RPMI8226 (cell line): ENCODE measurements at regions not wholly inside any gene's neighbourhood (a gene's known extent, or its start where the extent isn't known, plus 50 kb on each side); places are given as distances from the start of the nearest gene placed in this dataset.
"Not testable (repeated sequence)": the region's sequence is repeated elsewhere in the genome, so short reads cannot be mapped to it uniquely, and the experiment has no call there.

Experiments
- DNase-seq: peaks from one replicate; pipeline ENCODE4 v3.0.0-alpha.2; 2015

GRCh38 chr5:177857642-177858200 is 75.0 kb upstream of the FAM153A start:
- DNase-seq, result not testable (repeated sequence)

GRCh38 chr5:177856474-177856873 is 73.8 kb upstream of the FAM153A start:
- DNase-seq, result not testable (repeated sequence)

DNA sequence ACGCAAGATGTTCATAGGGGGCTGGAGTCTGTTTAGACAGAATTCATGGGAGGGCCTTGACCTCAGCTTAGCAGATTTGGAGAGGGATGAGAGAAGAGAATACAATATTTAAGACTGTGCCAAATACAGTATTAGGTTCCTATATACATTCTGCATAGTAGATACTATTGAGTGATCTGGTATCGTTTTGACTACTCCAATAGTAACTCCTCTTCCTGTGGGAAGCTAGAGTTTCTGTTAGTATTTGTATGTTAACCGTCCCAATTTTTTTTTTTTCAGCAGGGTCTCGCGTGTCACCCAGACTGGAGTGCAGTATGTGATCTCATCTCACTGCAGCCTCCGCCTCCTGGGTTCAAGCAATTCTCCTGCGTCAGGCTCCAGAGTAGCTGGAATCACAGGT is 65.2 kb upstream of the FAM153A start:
- not testable (repeated sequence) for DNase-seq

DNA sequence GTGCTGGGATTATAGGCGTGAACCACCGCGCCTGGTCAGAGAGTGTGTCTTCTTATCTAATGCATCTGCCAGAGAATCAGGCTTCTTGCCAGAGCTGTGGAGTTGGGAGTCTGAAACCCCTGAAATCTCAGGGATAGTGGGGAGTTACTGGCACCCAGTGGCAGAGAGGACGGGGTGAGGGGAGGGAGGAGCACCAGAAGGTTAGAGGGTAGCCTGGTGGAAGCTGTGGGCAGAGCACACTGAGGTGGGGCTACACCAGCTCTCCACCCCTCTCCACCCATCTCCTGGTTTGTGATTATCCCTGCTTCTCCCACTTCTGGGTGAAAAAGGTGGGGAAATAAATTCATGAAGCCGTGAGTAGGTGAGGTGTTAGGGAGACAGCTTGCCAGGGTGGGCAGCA is 63.9 kb upstream of the FAM153A start:
- not testable (repeated sequence) for DNase-seq

DNA sequence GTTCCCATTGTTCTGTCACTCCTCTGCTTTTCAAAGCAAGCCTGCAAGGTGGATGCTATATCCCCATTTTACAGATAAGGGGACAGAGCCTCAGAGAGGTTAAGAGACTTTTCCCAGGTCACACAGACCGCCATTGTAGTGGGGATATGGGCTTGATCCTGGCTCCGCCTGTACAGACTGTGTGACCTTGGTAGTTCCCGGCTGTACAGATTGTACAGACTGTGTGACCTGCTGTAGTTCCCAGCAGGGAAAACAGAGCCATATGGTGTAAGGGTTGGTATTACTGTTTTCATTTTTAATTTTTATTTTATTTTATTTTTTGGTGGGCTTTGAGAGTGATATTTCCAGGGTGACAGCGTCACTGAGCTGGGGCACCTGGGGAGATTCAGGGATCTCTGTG is 63.2 kb upstream of the FAM153A start:
- not testable (repeated sequence) for DNase-seq

DNA sequence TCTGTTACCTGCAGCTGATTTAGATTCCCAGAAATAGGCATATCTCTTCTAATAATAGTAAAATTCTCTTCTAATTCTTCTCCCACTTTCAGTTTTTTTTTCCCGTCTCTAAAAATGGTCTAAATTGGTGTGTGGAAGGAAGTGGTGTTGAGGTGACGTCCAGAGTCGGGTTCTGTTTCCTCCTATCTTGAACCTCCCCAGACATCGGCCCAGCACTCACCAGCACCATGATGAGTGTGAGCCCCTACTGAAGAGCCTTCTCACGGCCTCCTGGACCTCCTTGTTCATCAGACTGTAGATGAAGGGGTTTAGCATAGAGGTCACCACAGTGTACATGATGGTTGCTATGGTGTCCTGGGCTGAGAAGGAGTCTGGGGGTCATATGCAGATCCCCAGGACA is 53.5 kb upstream of the FAM153A start:
- DNase-seq, result not testable (repeated sequence)
